Astrocyte (in vitro differentiated cells and primary cell): ENCODE measurements at regions not wholly inside any gene's neighbourhood (a gene's known extent, or its start where the extent isn't known, plus 50 kb on each side); places are given as distances from the start of the nearest gene placed in this dataset.

Source experiments
- CTCF ChIP-seq: IDR thresholded peaks from 2 replicates; pipeline ENCODE4 v1.5.1; 2011; ENCODE audit warnings: low read depth, mild to moderate bottlenecking, inconsistent platforms, low read length, moderate library complexity; ENCODE audit not compliant: insufficient read depth
- EZH2 ChIP-seq: IDR thresholded peaks from 2 replicates; pipeline ENCODE4 v1.6.1; 2012; ENCODE audit warnings: mild to moderate bottlenecking, low read length, inconsistent platforms; ENCODE audit not compliant: insufficient read depth

- TF ChIP-seq CTCF (no peak), EZH2 (no peak)
These were observed 60.1 kb upstream of the NUDT7 start for GRCh38 chr16:77662246-77662645.
